Central memory CD8-positive, alpha-beta T cell (primary cell): ENCODE measurements at regions not wholly inside any gene's neighbourhood (a gene's known extent, or its start where the extent isn't known, plus 50 kb on each side); places are given as distances from the start of the nearest gene placed in this dataset.
"Not testable (repeated sequence)": the region's sequence is repeated elsewhere in the genome, so short reads cannot be mapped to it uniquely, and the experiment has no call there.

Experiments
- ATAC-seq: fragments of 150-1000 bp; cut with Tn5 transposase; replicated peaks from 2 replicates; pipeline ENCODE4 v1.10.0; 2022; ENCODE audit warnings: mild to moderate bottlenecking, moderate FRiP score, moderate number of reproducible peaks; ENCODE audit not compliant: poor library complexity, severe bottlenecking; ENCODE audit errors: extremely low read depth
- DNase-seq, 2 donors: peaks; one replicate each; pipeline ENCODE4 v3.0.0; 2021; ENCODE audit warnings: low spot score in 2 of 2
- H3K27ac Mint-ChIP-seq: one replicate; pipeline ENCODE4 v1.8.0; 2022; ENCODE audit warnings: low read depth, mild to moderate bottlenecking, moderate library complexity, mixed read lengths
- H3K27me3 Mint-ChIP-seq: one replicate; pipeline ENCODE4 v1.8.0; 2022; ENCODE audit warnings: mixed read lengths
- H3K36me3 Mint-ChIP-seq: one replicate; pipeline ENCODE4 v1.8.0; 2022; ENCODE audit warnings: mild to moderate bottlenecking, moderate library complexity, mixed read lengths; ENCODE audit not compliant: insufficient read depth
- H3K4me1 Mint-ChIP-seq: one replicate; pipeline ENCODE4 v1.8.0; 2022; ENCODE audit warnings: mixed read lengths
- H3K4me3 Mint-ChIP-seq: one replicate; pipeline ENCODE4 v1.8.0; 2022; ENCODE audit warnings: mild to moderate bottlenecking, moderate library complexity, mixed read lengths
- H3K9me3 Mint-ChIP-seq: one replicate; pipeline ENCODE4 v1.8.0; 2022; ENCODE audit warnings: mixed read lengths

DNA sequence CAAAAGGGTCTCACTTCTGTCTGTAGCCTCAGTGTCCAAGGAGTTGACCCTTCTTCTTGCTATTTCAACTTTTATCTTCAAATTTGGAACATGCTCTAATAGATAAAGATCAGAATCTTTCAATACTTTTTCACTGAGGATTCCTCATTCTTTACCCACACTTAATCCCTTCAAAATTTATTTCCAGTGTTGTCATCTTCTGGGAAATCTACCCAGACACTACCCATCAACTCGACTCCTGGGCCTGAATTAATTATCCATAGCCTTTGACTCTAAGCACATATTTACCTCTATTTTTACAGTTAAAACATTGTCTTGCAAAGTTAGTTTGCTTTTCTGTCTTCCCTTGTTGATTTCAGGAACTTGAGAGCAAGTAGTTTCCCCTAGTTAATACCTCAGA is 1022.5 kb downstream of the PCDH9 start:
- H3K27me3 Mint-ChIP-seq = no peaks in the 10 kb centered on the region
- no peaks in the 10 kb centered on the region for H3K36me3 Mint-ChIP-seq
- no peaks in the 10 kb centered on the region for H3K4me1 Mint-ChIP-seq
- ATAC-seq (no peak), DNase-seq (no peak)
- H3K4me3 Mint-ChIP-seq = no peak overlapping the region
- no peak overlapping the region for H3K27ac Mint-ChIP-seq
- peaks cover 21% of the 10 kb centered on the region for H3K9me3 Mint-ChIP-seq

DNA sequence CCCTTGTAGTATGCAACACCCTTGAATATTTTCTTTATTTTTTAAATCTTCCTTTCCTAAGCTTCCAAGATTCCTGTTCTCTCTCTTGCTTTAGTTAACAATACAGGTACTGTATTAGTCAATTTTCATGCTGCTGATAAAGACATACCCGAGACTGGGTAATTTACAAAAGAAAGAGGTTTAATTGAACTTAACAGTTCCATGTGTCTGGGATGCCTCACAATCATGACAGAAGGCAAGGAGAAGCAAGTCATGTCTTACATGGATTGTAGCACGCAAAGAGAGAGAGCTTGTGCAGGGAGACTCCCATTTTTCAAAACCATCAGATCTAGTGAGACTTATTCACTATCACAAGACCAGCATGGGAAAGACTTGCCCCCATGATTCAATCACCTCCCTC is 1024.3 kb downstream of the PCDH9 start:
- H3K9me3 Mint-ChIP-seq = peaks cover 18% of the 10 kb centered on the region
- no peak overlapping the region for H3K27ac Mint-ChIP-seq
- ATAC-seq = no peak
- no peak overlapping the region for H3K4me3 Mint-ChIP-seq
- DNase-seq = no peak
- no peaks in the 10 kb centered on the region for H3K36me3 Mint-ChIP-seq
- H3K4me1 Mint-ChIP-seq = no peaks in the 10 kb centered on the region
- H3K27me3 Mint-ChIP-seq = no peaks in the 10 kb centered on the region

DNA sequence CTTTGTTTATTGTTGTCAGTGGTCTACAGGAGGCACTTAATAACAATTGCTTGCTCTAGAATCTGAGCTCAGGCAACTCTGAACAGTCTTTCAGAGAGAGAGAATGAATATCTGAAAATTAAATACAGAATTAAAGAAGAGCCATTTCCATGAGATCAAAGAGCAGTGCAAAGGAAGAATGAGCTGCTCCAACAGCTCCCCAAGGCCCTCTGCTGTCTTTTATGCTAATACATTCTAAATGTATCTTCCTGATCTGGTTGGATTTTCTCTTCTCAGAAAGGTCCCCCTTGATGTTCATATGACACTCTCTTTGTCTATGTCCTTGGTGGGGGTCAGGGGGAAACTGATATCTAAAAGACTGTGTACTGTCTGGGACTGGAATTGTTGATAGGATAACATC is 1029.6 kb downstream of the PCDH9 start:
- H3K4me1 Mint-ChIP-seq = no peaks in the 10 kb centered on the region
- no peak overlapping the region for H3K4me3 Mint-ChIP-seq
- no peaks in the 10 kb centered on the region for H3K27me3 Mint-ChIP-seq
- H3K9me3 Mint-ChIP-seq = peaks cover 25% of the 10 kb centered on the region
- ATAC-seq (no peak), DNase-seq (no peak)
- H3K27ac Mint-ChIP-seq = no peak overlapping the region
- no peaks in the 10 kb centered on the region for H3K36me3 Mint-ChIP-seq

DNA sequence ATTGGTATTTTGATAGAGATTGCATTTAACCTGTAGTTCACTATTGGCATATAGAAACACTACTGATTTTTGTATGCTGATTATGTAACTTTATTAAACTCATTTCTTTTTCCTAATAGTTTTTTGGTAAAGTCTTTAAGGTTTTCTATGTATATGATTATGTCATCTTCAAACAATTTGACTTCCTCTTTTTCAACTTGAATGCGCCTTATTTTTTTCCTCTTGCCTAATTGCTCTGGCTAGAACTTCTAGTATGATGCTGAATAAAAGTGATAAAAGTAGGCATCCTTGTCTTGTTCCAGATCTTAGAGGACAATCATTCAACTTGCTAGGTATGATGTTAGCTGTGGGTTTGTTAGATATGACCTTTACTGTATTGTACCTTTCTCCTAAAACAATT is 1034.9 kb downstream of the PCDH9 start:
- ATAC-seq = no peak
- DNase-seq = no peak
- Mint-ChIP-seq H3K4me3 (no peak overlapping the region), H3K36me3 (no peaks in the 10 kb centered on the region), H3K9me3 (peaks cover 13% of the 10 kb centered on the region), H3K27ac (no peak overlapping the region), H3K27me3 (no peaks in the 10 kb centered on the region), H3K4me1 (no peaks in the 10 kb centered on the region)

DNA sequence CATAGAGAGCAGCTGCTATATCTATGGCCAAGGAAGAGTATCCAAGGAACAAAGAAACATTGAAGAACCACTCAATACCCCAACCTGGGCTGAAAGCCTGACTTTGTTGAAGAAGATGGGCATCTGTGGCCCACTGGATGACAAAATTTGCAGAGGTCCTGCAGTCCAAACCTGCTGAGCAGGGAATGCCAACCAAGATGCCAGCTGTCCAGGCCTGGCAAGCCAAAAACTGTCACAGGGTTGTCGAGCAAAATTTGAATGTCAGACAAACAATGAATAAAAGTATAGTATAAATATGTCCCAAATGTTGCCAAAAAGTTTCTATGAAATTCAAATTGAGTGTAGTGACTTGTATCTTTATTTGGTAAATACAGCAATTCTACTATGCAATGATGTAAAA is 1040.2 kb downstream of the PCDH9 start:
- no peak overlapping the region for H3K27ac Mint-ChIP-seq
- no peaks in the 10 kb centered on the region for H3K4me1 Mint-ChIP-seq
- H3K27me3 Mint-ChIP-seq = no peaks in the 10 kb centered on the region
- ATAC-seq (no peak), DNase-seq (no peak)
- H3K9me3 Mint-ChIP-seq = no peaks in the 10 kb centered on the region
- no peaks in the 10 kb centered on the region for H3K36me3 Mint-ChIP-seq
- no peak overlapping the region for H3K4me3 Mint-ChIP-seq

DNA sequence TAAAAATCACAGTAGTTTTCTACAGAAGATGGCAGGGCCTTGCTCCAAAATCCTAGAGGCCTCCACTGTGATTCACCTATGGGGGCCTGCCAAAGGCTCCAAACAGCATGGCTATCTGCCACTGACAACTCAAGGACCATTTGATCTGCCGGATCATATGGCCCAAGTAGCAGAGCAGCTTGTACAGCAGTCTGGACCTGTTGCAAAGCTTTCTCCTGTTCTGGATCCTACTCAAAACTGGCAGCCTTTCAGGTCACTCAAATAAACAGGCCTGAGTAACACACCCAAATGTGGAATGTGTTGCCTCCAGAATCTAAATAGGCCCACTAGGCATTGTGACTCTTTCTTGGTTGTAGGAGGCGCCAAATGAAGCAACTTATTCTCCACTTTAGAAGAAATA is 1049.3 kb downstream of the PCDH9 start:
- Mint-ChIP-seq H3K4me3 (no peak overlapping the region), H3K4me1 (no peaks in the 10 kb centered on the region), H3K36me3 (no peaks in the 10 kb centered on the region), H3K9me3 (peaks cover 19% of the 10 kb centered on the region), H3K27ac (no peak overlapping the region), H3K27me3 (no peaks in the 10 kb centered on the region)
- ATAC-seq = no peak
- no peak for DNase-seq

DNA sequence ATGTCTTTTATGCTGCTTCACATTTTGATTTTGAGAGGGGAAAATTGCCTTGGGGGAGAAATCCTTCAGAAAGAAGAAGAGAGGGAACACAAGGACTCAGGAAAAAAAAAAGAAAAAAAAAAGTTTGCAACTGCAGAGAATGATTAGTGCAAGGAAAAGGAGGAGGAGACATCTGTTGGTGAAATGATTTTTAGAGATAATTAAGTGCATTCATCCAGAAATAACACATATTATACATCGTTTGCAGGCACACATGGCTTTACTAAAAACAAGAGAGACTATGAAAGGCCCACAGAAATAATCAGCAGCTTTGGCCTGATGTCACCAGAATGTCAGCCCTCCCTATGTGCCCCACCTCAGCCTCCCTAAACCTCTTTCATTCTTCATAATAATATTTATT is 1058.2 kb downstream of the PCDH9 start:
- ATAC-seq (no peak), DNase-seq (no peak)
- Mint-ChIP-seq H3K27ac (no peak overlapping the region), H3K27me3 (no peaks in the 10 kb centered on the region), H3K4me3 (no peak overlapping the region), H3K36me3 (no peaks in the 10 kb centered on the region), H3K4me1 (no peaks in the 10 kb centered on the region), H3K9me3 (no peaks in the 10 kb centered on the region)

DNA sequence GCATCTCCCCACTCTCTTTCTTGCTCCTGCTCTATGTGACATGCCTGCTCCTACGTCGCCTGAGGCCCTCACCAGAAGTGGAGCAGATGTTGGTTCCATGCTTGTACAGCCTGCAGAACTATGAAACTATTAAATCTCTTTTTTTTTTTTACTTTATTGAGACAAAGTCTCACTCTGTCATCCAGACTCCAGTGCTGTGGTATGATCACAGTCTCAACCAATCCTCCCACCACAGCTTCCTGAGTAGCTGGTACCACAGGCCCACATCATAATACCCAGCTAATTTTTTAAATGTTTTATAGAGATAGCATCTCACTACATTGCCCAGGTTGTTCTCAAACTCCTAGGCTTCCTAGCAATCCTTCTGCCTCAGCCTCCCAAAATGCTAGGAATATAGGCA is 1067.7 kb downstream of the PCDH9 start:
- Mint-ChIP-seq H3K27me3 (no peaks in the 10 kb centered on the region), H3K9me3 (peaks cover 8% of the 10 kb centered on the region), H3K4me3 (no peak overlapping the region), H3K27ac (no peak overlapping the region), H3K36me3 (no peaks in the 10 kb centered on the region), H3K4me1 (no peaks in the 10 kb centered on the region)
- no peak for ATAC-seq
- DNase-seq = no peak

DNA sequence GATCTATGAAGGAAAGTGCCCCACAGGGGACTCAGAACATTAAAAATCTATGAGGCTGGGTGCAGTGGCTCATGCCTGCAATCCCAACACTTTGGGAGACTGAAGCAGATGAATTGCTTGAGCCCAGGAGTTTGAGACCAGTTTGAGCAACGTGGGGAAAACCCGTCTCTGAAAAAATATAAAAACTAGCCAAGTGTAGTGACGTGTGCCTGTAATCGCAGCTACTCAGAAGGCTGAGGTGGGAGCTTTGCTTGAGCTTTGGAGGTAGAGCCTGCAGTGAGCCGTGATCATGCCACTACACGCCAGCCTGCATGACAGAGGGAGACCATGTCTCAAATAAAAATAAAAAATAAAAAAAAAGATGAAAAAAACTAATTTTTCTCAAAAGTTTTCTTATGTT is 1070.6 kb downstream of the PCDH9 start:
- Mint-ChIP-seq H3K4me1 (no peaks in the 10 kb centered on the region), H3K27me3 (no peaks in the 10 kb centered on the region), H3K4me3 (no peak overlapping the region), H3K9me3 (peaks cover 8% of the 10 kb centered on the region), H3K36me3 (no peaks in the 10 kb centered on the region), H3K27ac (no peak overlapping the region)
- ATAC-seq = no peak
- no peak for DNase-seq

DNA sequence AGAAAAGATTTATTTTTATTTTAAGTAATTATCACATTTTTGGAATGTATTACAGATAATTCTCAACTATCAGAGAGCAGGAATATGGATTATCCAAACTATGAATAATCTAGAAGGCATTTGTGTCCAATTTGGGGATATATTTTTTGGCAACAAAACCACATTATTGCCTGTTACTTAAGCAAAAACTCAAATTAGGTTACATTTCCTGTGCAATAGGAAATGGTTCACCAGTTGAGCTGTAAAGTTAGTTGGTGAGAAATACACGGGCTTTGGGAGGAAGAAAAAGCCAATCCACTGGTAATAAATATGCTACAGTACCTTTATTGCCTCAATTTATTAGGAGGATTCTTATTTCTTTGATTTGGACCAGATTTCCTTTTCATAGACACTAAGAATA is 1075.2 kb downstream of the PCDH9 start:
- peaks cover 18% of the 10 kb centered on the region for H3K9me3 Mint-ChIP-seq
- H3K4me1 Mint-ChIP-seq = no peaks in the 10 kb centered on the region
- ATAC-seq = no peak
- no peak overlapping the region for H3K4me3 Mint-ChIP-seq
- no peak for DNase-seq
- H3K27ac Mint-ChIP-seq = no peak overlapping the region
- H3K27me3 Mint-ChIP-seq = no peaks in the 10 kb centered on the region
- no peaks in the 10 kb centered on the region for H3K36me3 Mint-ChIP-seq

DNA sequence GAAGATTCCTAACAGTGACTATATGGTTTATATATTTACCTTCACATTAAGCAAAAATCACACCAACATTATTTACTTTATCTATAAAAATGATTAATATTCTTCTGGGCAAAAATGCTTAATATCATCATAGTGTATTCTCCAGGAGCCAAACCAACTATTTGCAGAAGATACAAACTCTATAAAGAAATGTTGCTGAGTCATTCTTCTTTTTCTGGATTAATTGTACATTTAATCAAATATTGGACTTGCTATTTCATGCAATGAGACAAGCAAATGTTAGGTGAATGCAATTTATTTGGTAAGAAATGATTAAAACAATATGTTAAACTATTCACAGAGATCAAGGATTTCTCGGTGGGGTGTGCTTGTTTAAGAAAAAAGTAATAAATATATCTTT is 1075.8 kb downstream of the PCDH9 start:
- no peak overlapping the region for H3K4me3 Mint-ChIP-seq

DNA sequence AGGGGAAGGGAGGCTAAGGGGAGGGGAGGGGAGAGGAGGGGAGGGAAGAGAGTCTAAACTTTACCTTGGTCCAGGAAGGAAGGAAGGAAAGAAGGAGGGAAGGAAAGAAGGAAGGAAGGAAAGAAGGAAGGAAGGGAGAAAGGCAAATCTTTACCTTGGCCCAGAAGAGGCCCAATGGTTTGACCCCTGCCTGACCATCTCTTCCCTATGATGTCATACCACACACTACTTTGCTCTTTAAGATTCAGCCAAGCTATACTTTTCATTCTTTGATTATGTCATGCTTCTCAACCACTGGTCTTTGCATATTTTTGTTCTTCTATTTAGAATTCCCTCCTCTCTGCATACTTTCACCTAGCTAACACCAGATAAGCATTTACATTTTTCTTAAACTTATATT is 1077.5 kb downstream of the PCDH9 start:
- DNase-seq (no peak), ATAC-seq (no peak)
- H3K9me3 Mint-ChIP-seq = peaks cover 21% of the 10 kb centered on the region
- no peak overlapping the region for H3K27ac Mint-ChIP-seq
- no peaks in the 10 kb centered on the region for H3K4me1 Mint-ChIP-seq
- no peaks in the 10 kb centered on the region for H3K27me3 Mint-ChIP-seq
- H3K36me3 Mint-ChIP-seq = no peaks in the 10 kb centered on the region
- no peak overlapping the region for H3K4me3 Mint-ChIP-seq

More for the DNA sequence above, 1075.8 kb downstream of the PCDH9 start:
- Mint-ChIP-seq H3K27me3 (no peaks in the 10 kb centered on the region), H3K9me3 (peaks cover 18% of the 10 kb centered on the region), H3K27ac (no peak overlapping the region), H3K4me1 (no peaks in the 10 kb centered on the region), H3K36me3 (no peaks in the 10 kb centered on the region)
- no peak for DNase-seq
- ATAC-seq = no peak

DNA sequence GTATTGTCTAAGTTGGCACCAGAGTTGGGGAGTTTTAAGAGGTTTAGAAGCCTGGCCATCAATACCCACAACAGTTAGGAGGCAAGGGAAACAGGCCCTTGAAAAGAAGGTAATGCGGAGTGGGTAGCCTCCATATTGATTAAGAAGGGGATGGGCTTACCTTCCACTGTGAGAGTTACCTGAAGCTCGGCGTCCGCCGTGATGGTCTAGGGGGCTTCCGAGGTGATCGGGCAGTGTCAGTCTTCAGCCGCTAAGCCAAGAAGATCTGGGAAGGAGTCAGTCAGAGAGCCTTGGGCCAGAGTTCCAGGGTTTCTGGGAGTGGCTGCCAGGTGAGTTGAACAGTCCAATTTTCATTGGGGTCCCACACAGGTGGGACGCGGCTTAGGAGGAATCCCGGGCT is 1085.8 kb downstream of the PCDH9 start:
- H3K36me3 Mint-ChIP-seq, H3K27ac Mint-ChIP-seq, DNase-seq, H3K27me3 Mint-ChIP-seq, H3K4me3 Mint-ChIP-seq, ATAC-seq, H3K4me1 Mint-ChIP-seq: not testable (repeated sequence)
- H3K9me3 Mint-ChIP-seq = peaks cover 49% of the 10 kb centered on the region

DNA sequence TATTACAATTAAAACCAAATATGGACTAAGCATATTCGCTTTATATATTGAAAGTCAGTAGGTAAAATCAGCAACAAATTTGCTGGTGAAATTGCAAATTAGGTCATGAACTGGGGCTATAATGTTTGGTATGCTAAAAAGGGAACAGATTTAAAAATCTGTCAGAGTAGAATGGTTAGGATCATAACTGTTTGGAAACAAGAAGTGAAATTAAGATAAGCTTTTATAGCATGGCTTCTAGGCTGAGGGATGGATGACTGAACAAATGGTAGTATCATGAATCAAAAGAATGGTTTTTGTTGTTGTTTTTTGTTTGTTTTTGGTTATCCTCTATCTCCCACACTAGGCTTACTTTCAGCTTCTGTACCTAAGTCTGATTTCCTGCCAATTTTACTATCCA is 1090.4 kb downstream of the PCDH9 start:
- no peaks in the 10 kb centered on the region for H3K27me3 Mint-ChIP-seq
- peaks cover 40% of the 10 kb centered on the region for H3K9me3 Mint-ChIP-seq
- DNase-seq (no peak), ATAC-seq (no peak)
- H3K36me3 Mint-ChIP-seq = no peaks in the 10 kb centered on the region
- no peaks in the 10 kb centered on the region for H3K4me1 Mint-ChIP-seq
- H3K4me3 Mint-ChIP-seq = no peak overlapping the region
- H3K27ac Mint-ChIP-seq = no peak overlapping the region
